ENCODE measurements at regions not wholly inside any gene's neighbourhood (a gene's known extent, or its start where the extent isn't known, plus 50 kb on each side); places are given as distances from the start of the nearest gene placed in this dataset.

- Histone ChIP-seq H3K9me2 (replicated peaks; ENCODE audit: control insufficient read depth, low read length) (no peaks in the 10 kb centered on the region), H4K20me1 (ENCODE audit: control insufficient read depth, insufficient read depth, low read depth, low read length) (no peaks in the 10 kb centered on the region), H3K79me2 (ENCODE audit: control insufficient read depth, low read length) (no peaks in the 10 kb centered on the region), H3K9me3 (ENCODE audit: control insufficient read depth, insufficient read depth, low read length) (no peaks in the 10 kb centered on the region), H3K27me3 (ENCODE audit: control insufficient read depth, low read length) (no peaks in the 10 kb centered on the region), H3K4me3 (ENCODE audit: low read length) (no peak overlapping the region), H3K4me1 (ENCODE audit: control insufficient read depth, low read length) (no peaks in the 10 kb centered on the region), H3K27ac (ENCODE audit: low read depth, low read length) (no peak overlapping the region), H3K4me2 (ENCODE audit: low read length) (no peak overlapping the region), H3K36me3 (ENCODE audit: control insufficient read depth, low read length) (no peaks in the 10 kb centered on the region), H3F3A (ENCODE audit: control insufficient read depth, insufficient read depth) (no peaks in the 10 kb centered on the region)
- TF ChIP-seq CTCF (IDR thresholded peaks at IDR 0.05; ENCODE audit: low read depth, low read length, poor library complexity, severe bottlenecking) (no peak), EZH2phosphoT487 (IDR thresholded peaks at IDR 0.05; ENCODE audit: borderline replicate concordance, low read length) (no peak)
Observed at GRCh38 chr10:120279196-120279595, 177.8 kb upstream of the PLPP4 start.

GRCh38 chr10:120282421-120282820, 174.6 kb upstream of the PLPP4 start:
- no peaks in the 10 kb centered on the region for H3K27me3 ChIP-seq (ENCODE audit: control insufficient read depth, low read length)
- no peaks in the 10 kb centered on the region for H3K9me3 ChIP-seq (ENCODE audit: control insufficient read depth, insufficient read depth, low read length)
- no peaks in the 10 kb centered on the region for H3K4me1 ChIP-seq (ENCODE audit: control insufficient read depth, low read length)
- no peak overlapping the region for H3K4me2 ChIP-seq (ENCODE audit: low read length)
- no peaks in the 10 kb centered on the region for H4K20me1 ChIP-seq (ENCODE audit: control insufficient read depth, insufficient read depth, low read depth, low read length)
- no peak overlapping the region for H3K27ac ChIP-seq (ENCODE audit: low read depth, low read length)
- H3K9me2 ChIP-seq (replicated peaks; ENCODE audit: control insufficient read depth, low read length), result no peaks in the 10 kb centered on the region
- no peaks in the 10 kb centered on the region for H3F3A ChIP-seq (ENCODE audit: control insufficient read depth, insufficient read depth)
- H3K4me3 ChIP-seq (ENCODE audit: low read length), result no peak overlapping the region
- H3K36me3 ChIP-seq (ENCODE audit: control insufficient read depth, low read length), result no peaks in the 10 kb centered on the region
- TF ChIP-seq EZH2phosphoT487 (IDR thresholded peaks at IDR 0.05; ENCODE audit: borderline replicate concordance, low read length) (no peak), CTCF (IDR thresholded peaks at IDR 0.05; ENCODE audit: low read depth, low read length, poor library complexity, severe bottlenecking) (no peak)
- no peaks in the 10 kb centered on the region for H3K79me2 ChIP-seq (ENCODE audit: control insufficient read depth, low read length)

GRCh38 chr10:120282846-120283492, 174.1 kb upstream of the PLPP4 start:
- no peak for TF ChIP-seq EZH2phosphoT487 (IDR thresholded peaks at IDR 0.05; ENCODE audit: borderline replicate concordance, low read length)
- TF ChIP-seq CTCF (IDR thresholded peaks at IDR 0.05; ENCODE audit: low read depth, low read length, poor library complexity, severe bottlenecking), result no peak
- H3K9me2 ChIP-seq (replicated peaks; ENCODE audit: control insufficient read depth, low read length), result no peaks in the 10 kb centered on the region
- no peak overlapping the region for H3K27ac ChIP-seq (ENCODE audit: low read depth, low read length)

More at GRCh38 chr10:120282846-120283492, 174.1 kb upstream of the PLPP4 start:
- Histone ChIP-seq H3K4me1 (ENCODE audit: control insufficient read depth, low read length) (no peaks in the 10 kb centered on the region), H3K4me2 (ENCODE audit: low read length) (no peak overlapping the region), H4K20me1 (ENCODE audit: control insufficient read depth, insufficient read depth, low read depth, low read length) (no peaks in the 10 kb centered on the region), H3K4me3 (ENCODE audit: low read length) (no peak overlapping the region), H3K9me3 (ENCODE audit: control insufficient read depth, insufficient read depth, low read length) (no peaks in the 10 kb centered on the region), H3K79me2 (ENCODE audit: control insufficient read depth, low read length) (no peaks in the 10 kb centered on the region), H3F3A (ENCODE audit: control insufficient read depth, insufficient read depth) (no peaks in the 10 kb centered on the region), H3K36me3 (ENCODE audit: control insufficient read depth, low read length) (no peaks in the 10 kb centered on the region), H3K27me3 (ENCODE audit: control insufficient read depth, low read length) (no peaks in the 10 kb centered on the region)
